PC-3 (cell line): ENCODE measurements at regions not wholly inside any gene's neighbourhood (a gene's known extent, or its start where the extent isn't known, plus 50 kb on each side); places are given as distances from the start of the nearest gene placed in this dataset.

Experiments
- EZH2 ChIP-seq: fragments of 300-600 bp; sonication (generic); IDR thresholded peaks from one replicate; pipeline ENCODE4 v1.6.1; 2017; ENCODE audit warnings: antibody characterized with exemption, mild to moderate bottlenecking, low read length; ENCODE audit not compliant: unreplicated experiment
- EZH2phosphoT487 ChIP-seq: fragments of 300-600 bp; sonication (generic); IDR thresholded peaks from 2 replicates; pipeline ENCODE4 v1.6.1; 2018; ENCODE audit warnings: mild to moderate bottlenecking, antibody characterized with exemption, low read length, borderline replicate concordance
- TF ChIP-seq, protein P1 (sequence below): fragments of 300-600 bp; sonication (generic); conservative IDR thresholded peaks from 2 replicates; pipeline ENCODE4 v1.5.1; 2017; ENCODE audit warnings: antibody characterized with exemption, low read depth, mild to moderate bottlenecking, low read length

DNA sequence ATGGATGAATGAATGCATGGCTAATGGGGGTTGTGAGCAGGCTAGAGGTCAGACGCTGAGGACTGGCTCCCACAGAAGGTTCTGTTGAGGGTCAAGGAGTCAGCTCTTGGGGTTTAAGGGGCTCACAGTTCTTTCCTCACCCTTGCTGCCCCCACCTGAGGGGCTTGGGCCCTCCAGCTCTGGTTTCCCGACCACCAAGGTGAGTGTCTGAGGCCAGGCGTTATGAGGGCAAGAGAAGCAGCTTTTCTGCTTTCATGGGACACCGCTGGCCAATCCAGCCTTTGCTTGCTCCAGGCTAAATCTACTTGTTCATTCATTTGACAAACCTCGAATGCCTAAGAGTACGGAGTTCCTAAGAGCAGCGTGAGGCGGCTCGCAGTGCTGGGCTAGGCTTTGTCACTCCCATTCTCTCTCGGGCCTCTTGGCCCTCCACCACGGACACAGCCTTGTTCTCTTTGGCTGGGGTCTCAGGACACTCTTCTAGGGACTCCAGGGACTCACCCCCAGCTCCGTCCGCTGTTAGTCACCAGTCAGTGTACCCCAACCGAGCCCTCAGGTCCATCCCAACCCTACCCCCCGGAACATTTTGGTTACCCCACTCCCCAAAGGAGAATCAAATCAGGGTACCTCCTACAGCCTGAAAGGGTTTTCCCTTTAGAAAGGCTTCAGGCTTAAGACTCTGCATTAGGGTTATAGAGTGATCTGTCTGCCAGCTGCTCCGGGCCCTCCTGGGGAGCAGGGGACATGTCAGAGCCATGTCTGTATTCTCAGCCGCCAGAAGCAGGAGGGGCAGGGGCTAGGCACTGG is 210.1 kb upstream of the MVB12B start:
- TF ChIP-seq, protein P1, sequence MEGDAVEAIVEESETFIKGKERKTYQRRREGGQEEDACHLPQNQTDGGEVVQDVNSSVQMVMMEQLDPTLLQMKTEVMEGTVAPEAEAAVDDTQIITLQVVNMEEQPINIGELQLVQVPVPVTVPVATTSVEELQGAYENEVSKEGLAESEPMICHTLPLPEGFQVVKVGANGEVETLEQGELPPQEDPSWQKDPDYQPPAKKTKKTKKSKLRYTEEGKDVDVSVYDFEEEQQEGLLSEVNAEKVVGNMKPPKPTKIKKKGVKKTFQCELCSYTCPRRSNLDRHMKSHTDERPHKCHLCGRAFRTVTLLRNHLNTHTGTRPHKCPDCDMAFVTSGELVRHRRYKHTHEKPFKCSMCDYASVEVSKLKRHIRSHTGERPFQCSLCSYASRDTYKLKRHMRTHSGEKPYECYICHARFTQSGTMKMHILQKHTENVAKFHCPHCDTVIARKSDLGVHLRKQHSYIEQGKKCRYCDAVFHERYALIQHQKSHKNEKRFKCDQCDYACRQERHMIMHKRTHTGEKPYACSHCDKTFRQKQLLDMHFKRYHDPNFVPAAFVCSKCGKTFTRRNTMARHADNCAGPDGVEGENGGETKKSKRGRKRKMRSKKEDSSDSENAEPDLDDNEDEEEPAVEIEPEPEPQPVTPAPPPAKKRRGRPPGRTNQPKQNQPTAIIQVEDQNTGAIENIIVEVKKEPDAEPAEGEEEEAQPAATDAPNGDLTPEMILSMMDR: no peak
- TF ChIP-seq EZH2phosphoT487 (no peak), EZH2 (no peak)
